Heart left ventricle (tissue), 13 donors: ENCODE measurements at regions not wholly inside any gene's neighbourhood (a gene's known extent, or its start where the extent isn't known, plus 50 kb on each side); places are given as distances from the start of the nearest gene placed in this dataset.

Experiments used
- POLR2A ChIP-seq, 2 donors: fragments of 450-650 bp; IDR thresholded peaks; one replicate each; pipeline ENCODE4 v1.6.1; 2017; ENCODE audit warnings: antibody characterized with exemption in 2 of 2, mild to moderate bottlenecking in 2 of 2, moderate library complexity in 2 of 2
- TF ChIP-seq, protein P1 (sequence below), 12 donors: fragments of 200-600 bp; sonication (generic) in 4 of 12; IDR thresholded peaks; one replicate each; pipeline versions ENCODE4 v1.5.0 to v1.8.0; 2018 to 2022; ENCODE audit warnings: antibody characterized with exemption in 12 of 12, mild to moderate bottlenecking in 5 of 12
- donor health status: ischemic (EF 13 %, LVEDD 7.1; RV severe dilation, severe dysfunction).
- donor health status: DM: no; HTN: yes; CAD: no.
- donor health status: DM: no; HTN: no; CAD: no.
- donor health status: ischemic (EF 25% LVEDD 6.9; RV normal size, moderate dysfunction).
- donor health status: ischemic (EF 25% LVEDD 5.7; RV mildly dilated, moderate dysfunction).
- donor health status: ischemic (EF 35%, LVEDD 5.7; RV mildly dilated, moderate dysfunction).
- donor health status: nonischemic (EF 11% LVEDD 7.7; RV severe dilation, severe dysfunction).
- donor health status: DM: yes; HTN: yes; CAD: no.
- donor health status: PGD.
- donor health status: ischemic (EF 29% LVEDD 5.4; RV normal size, mild dysfunction).
- donor health status: nonischemic (EF 23%, LVEDD 6.1; RV moderate dilation, normal function).

DNA sequence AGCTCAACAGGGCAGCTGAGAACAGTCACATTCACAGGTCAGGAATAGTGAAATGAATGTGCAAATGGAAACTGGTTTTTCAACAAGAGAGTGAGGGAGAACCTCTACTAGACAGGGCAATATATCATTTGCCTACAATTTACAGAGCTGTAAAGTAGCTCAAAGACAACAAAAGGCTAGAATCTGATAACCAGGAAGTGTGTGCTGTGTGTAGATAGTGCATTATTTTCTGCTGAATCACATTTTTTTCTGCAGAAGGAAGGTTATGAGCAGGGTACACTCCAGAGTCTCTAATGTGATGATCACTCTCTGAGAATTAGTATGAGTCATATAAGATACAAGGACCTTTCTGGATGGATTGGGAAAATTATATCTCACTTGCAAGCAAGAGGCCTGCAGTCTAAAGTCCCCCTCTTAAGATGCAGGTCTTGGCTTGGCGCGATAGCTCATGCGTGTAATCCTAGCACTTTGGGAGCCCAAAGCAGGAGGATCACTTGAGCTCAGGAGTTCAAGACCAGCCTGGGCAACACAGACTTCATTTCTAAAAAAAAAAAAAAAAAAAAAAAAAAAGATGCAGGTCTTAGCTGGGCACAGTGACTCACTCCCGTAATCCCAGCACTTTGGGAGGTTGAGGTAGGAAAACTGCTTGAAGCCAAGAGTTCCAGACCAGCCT lies 59.9 kb upstream of the COBL start:
- TF ChIP-seq, protein P1, sequence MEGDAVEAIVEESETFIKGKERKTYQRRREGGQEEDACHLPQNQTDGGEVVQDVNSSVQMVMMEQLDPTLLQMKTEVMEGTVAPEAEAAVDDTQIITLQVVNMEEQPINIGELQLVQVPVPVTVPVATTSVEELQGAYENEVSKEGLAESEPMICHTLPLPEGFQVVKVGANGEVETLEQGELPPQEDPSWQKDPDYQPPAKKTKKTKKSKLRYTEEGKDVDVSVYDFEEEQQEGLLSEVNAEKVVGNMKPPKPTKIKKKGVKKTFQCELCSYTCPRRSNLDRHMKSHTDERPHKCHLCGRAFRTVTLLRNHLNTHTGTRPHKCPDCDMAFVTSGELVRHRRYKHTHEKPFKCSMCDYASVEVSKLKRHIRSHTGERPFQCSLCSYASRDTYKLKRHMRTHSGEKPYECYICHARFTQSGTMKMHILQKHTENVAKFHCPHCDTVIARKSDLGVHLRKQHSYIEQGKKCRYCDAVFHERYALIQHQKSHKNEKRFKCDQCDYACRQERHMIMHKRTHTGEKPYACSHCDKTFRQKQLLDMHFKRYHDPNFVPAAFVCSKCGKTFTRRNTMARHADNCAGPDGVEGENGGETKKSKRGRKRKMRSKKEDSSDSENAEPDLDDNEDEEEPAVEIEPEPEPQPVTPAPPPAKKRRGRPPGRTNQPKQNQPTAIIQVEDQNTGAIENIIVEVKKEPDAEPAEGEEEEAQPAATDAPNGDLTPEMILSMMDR (IDR thresholded peaks at IDR 0.05): no peak
- TF ChIP-seq POLR2A (IDR thresholded peaks at IDR 0.05): no peak
